Ovary (tissue), 3 donors: ENCODE measurements at regions not wholly inside any gene's neighbourhood (a gene's known extent, or its start where the extent isn't known, plus 50 kb on each side); places are given as distances from the start of the nearest gene placed in this dataset.

Experiments
- POLR2A ChIP-seq: fragments of 450-650 bp; IDR thresholded peaks from one replicate; pipeline ENCODE4 v1.6.1; 2017; ENCODE audit warnings: antibody characterized with exemption, mild to moderate bottlenecking, moderate library complexity
- TF ChIP-seq, protein P1 (sequence below), 3 donors: fragments of 450-650 bp in 2 of 3; fragments of 200-600 bp in 1 of 3; IDR thresholded peaks; one replicate each; pipeline versions ENCODE4 v1.5.1 to v1.8.0; 2016 to 2022; ENCODE audit warnings: antibody characterized with exemption in 3 of 3, mild to moderate bottlenecking in 1 of 3
- donor health status: DM: no; HTN: no; CAD: no.

DNA sequence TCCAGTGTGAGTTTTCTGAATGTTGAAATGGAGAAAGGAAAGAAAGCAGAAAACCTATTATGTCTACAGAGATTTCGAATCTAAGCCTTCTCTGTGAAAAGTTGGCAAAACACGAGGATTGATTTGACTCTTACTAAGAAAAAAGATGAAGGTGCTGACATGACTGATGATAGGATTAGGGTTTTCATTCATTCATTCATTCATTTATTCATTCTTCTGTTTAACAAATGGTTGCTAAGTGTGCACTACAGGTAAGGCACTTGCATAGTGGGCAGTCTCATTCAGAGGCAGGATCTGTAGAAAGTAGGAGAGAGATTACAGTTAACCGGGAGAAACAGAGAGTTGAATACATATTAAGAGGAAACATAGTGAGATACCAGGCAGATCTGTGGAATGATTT, 137.1 kb downstream of the ZNF365 start:
- TF ChIP-seq, protein P1, sequence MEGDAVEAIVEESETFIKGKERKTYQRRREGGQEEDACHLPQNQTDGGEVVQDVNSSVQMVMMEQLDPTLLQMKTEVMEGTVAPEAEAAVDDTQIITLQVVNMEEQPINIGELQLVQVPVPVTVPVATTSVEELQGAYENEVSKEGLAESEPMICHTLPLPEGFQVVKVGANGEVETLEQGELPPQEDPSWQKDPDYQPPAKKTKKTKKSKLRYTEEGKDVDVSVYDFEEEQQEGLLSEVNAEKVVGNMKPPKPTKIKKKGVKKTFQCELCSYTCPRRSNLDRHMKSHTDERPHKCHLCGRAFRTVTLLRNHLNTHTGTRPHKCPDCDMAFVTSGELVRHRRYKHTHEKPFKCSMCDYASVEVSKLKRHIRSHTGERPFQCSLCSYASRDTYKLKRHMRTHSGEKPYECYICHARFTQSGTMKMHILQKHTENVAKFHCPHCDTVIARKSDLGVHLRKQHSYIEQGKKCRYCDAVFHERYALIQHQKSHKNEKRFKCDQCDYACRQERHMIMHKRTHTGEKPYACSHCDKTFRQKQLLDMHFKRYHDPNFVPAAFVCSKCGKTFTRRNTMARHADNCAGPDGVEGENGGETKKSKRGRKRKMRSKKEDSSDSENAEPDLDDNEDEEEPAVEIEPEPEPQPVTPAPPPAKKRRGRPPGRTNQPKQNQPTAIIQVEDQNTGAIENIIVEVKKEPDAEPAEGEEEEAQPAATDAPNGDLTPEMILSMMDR (IDR thresholded peaks at IDR 0.05): no peak
- TF ChIP-seq POLR2A: no peak
